ENCODE measurements at regions not wholly inside any gene's neighbourhood (a gene's known extent, or its start where the extent isn't known, plus 50 kb on each side); places are given as distances from the start of the nearest gene placed in this dataset.

- TF ChIP-seq CTCF (IDR thresholded peaks at IDR 0.05): no peak
- no peak for TF ChIP-seq POLR2A (IDR thresholded peaks at IDR 0.05)
These were observed 83.3 kb downstream of the CPZ start for GRCh38 chr4:8675906-8676305.
